IMR-90 (cell line): ENCODE measurements at regions not wholly inside any gene's neighbourhood (a gene's known extent, or its start where the extent isn't known, plus 50 kb on each side); places are given as distances from the start of the nearest gene placed in this dataset.

ENCODE experiments used
- ATAC-seq: fragments of 200-7000 bp; cut with Tn5 transposase; 2 replicates; pipeline ENCODE4 v1.9.1; 2020; ENCODE audit warnings: low read depth, mild to moderate bottlenecking, moderate library complexity
- BruUV-seq: library from RNA; stranded (reverse); fragments of 400-500 nt; replicated peaks from 2 replicates; lab custom pipeline; 2021; lab: Mats Ljungman, UMichigan
- CTCF ChIA-PET: fragments of 300-600 bp; formaldehyde crosslinking; extraction: SDS; loops from one replicate; lab custom pipeline; 2021; ENCODE audit warnings: antibody characterized with exemption; lab: Yijun Ruan, JAX
- POLR2A ChIA-PET: fragments of 300-600 bp; sonication (Branson Sonifier 250); formaldehyde crosslinking; loops from one replicate; lab custom pipeline; 2022; ENCODE audit warnings: antibody characterized with exemption; ENCODE audit not compliant: unreplicated experiment; lab: Charles Lee
- DNase-seq: peaks from one replicate; pipeline ENCODE4 v3.0.0; 2013
- H2AFZ ChIP-seq: replicated peaks from 2 replicates; pipeline ENCODE3; 2013; ENCODE audit warnings: low read length, mild to moderate bottlenecking; ENCODE audit not compliant: poor library complexity
- H2AK5ac ChIP-seq: 2 replicates; pipeline ENCODE4 v1.6.1; 2013; ENCODE audit warnings: low read depth, low read length, inconsistent platforms
- H2AK9ac ChIP-seq: replicated peaks from 2 replicates; pipeline ENCODE3; 2013; ENCODE audit warnings: mild to moderate bottlenecking, low read depth, low read length, moderate library complexity; ENCODE audit not compliant: poor library complexity
- H2BK120ac ChIP-seq: 2 replicates; pipeline ENCODE4 v1.6.1; 2013; ENCODE audit warnings: low read depth, low read length, inconsistent platforms
- H2BK15ac ChIP-seq: 3 replicates; pipeline ENCODE4 v1.6.1; 2013; ENCODE audit warnings: low read depth, low read length, inconsistent platforms
- H2BK20ac ChIP-seq: 2 replicates; pipeline ENCODE4 v1.6.1; 2013; ENCODE audit warnings: low read depth, mild to moderate bottlenecking, inconsistent platforms, low read length, moderate library complexity
- H2BK5ac ChIP-seq: 2 replicates; pipeline ENCODE4 v1.6.1; 2013; ENCODE audit warnings: mild to moderate bottlenecking, low read depth, low read length, inconsistent platforms; ENCODE audit not compliant: poor library complexity, severe bottlenecking
- H3K14ac ChIP-seq: replicated peaks from 2 replicates; pipeline ENCODE4 v1.6.1; 2013; ENCODE audit warnings: low read depth, low read length, inconsistent platforms
- H3K18ac ChIP-seq: 2 replicates; pipeline ENCODE4 v1.6.1; 2013; ENCODE audit warnings: low read depth, low read length, control low read depth
- H3K23ac ChIP-seq: 2 replicates; pipeline ENCODE4 v1.6.1; 2013; ENCODE audit warnings: low read depth, low read length, inconsistent platforms
- H3K27ac ChIP-seq: 2 replicates; pipeline ENCODE4 v1.5.1; 2013; ENCODE audit warnings: mild to moderate bottlenecking, control low read depth, low read length; ENCODE audit not compliant: insufficient read depth
- H3K27me3 ChIP-seq: 2 replicates; pipeline ENCODE4 v1.6.1; 2013; ENCODE audit warnings: low read length; ENCODE audit not compliant: control insufficient read depth, insufficient read depth
- H3K36me3 ChIP-seq: 2 replicates; pipeline ENCODE4 v1.6.1; 2013; ENCODE audit warnings: low read length, mixed read lengths; ENCODE audit not compliant: control insufficient read depth, insufficient read depth
- H3K4ac ChIP-seq: 2 replicates; pipeline ENCODE4 v1.6.1; 2013; ENCODE audit warnings: low read depth, low read length, inconsistent platforms
- H3K4me1 ChIP-seq: 2 replicates; pipeline ENCODE4 v1.6.1; 2013; ENCODE audit warnings: low read length, mixed read lengths; ENCODE audit not compliant: control insufficient read depth, insufficient read depth
- H3K4me2 ChIP-seq: 2 replicates; pipeline ENCODE4 v1.6.1; 2013; ENCODE audit warnings: low read depth, mild to moderate bottlenecking, control low read depth, low read length, moderate library complexity
- H3K4me3 ChIP-seq: 2 replicates; pipeline ENCODE4 v1.5.1; 2013; ENCODE audit warnings: low read depth, mild to moderate bottlenecking, control low read depth, low read length, moderate library complexity; ENCODE audit not compliant: insufficient read depth
- H3K56ac ChIP-seq: 2 replicates; pipeline ENCODE4 v1.6.1; 2013; ENCODE audit warnings: low read length, inconsistent platforms; ENCODE audit not compliant: insufficient read depth; ENCODE audit errors: extremely low read depth
- H3K79me1 ChIP-seq, 2 experiments: 2 replicates each; pipeline ENCODE4 v1.6.1; 2013; ENCODE audit warnings: low read length in 2 of 2, inconsistent platforms in 1 of 2, low read depth in 1 of 2
- H3K9ac ChIP-seq: 2 replicates; pipeline ENCODE4 v1.6.1; 2013; ENCODE audit warnings: low read depth, low read length, control low read depth
- H3K9me1 ChIP-seq: 2 replicates; pipeline ENCODE4 v1.6.1; 2013; ENCODE audit warnings: low read length, inconsistent platforms; ENCODE audit not compliant: insufficient read depth
- H3K9me3 ChIP-seq: 2 replicates; pipeline ENCODE4 v1.6.1; 2013; ENCODE audit warnings: low read length; ENCODE audit not compliant: control insufficient read depth, insufficient read depth
- H4K20me1 ChIP-seq: 2 replicates; pipeline ENCODE4 v1.6.1; 2013; ENCODE audit warnings: low read length, inconsistent platforms; ENCODE audit not compliant: insufficient read depth
- H4K5ac ChIP-seq: 2 replicates; pipeline ENCODE4 v1.6.1; 2013; ENCODE audit warnings: mild to moderate bottlenecking, low read depth, low read length, control low read depth
- H4K8ac ChIP-seq, 2 experiments: 2 replicates each; pipeline ENCODE4 v1.6.1; 2013; ENCODE audit warnings: low read depth in 2 of 2, low read length in 2 of 2, control low read depth in 1 of 2, inconsistent platforms in 1 of 2
- H4K91ac ChIP-seq: 2 replicates; pipeline ENCODE4 v1.6.1; 2013; ENCODE audit warnings: low read depth, low read length, inconsistent platforms; ENCODE audit not compliant: insufficient read depth
- BHLHE40 ChIP-seq: fragments of 150-350 bp; IDR thresholded peaks from 2 replicates; pipeline ENCODE4 v1.6.1; 2016; ENCODE audit warnings: mild to moderate bottlenecking, low read depth, low read length
- CEBPB ChIP-seq: IDR thresholded peaks from 2 replicates; pipeline ENCODE4 v1.6.1; 2012; ENCODE audit warnings: low read depth, low read length, improper control_type of control experiment
- MAZ ChIP-seq: IDR thresholded peaks from 2 replicates; pipeline ENCODE4 v1.6.1; 2012; ENCODE audit warnings: low read depth, mild to moderate bottlenecking, low read length, improper control_type of control experiment, moderate library complexity, borderline replicate concordance
- RCOR1 ChIP-seq: IDR thresholded peaks from 2 replicates; pipeline ENCODE4 v1.6.1; 2012; ENCODE audit warnings: mild to moderate bottlenecking, low read length, improper control_type of control experiment; ENCODE audit not compliant: insufficient replicate concordance
- RFX5 ChIP-seq: IDR thresholded peaks from 2 replicates; pipeline ENCODE4 v1.8.0; 2012; ENCODE audit warnings: low read depth, mild to moderate bottlenecking, low read length, moderate library complexity
- WGBS, 2 experiments: methylation state at CpG; one replicate each; pipeline versions ENCODE4 v1.1.5 to v1.1.7; 2013; ENCODE audit warnings: missing lambda C conversion rate in 2 of 2; ENCODE audit not compliant: insufficient read length in 1 of 2; ENCODE audit errors: extremely low coverage in 2 of 2; 5-methylcytosine and 5-hydroxymethylcytosine counted together
- dilution Hi-C: fragments of 300-500 bp; cut with HindIII; formaldehyde crosslinking; loops from one replicate; pipeline ENCODE4 v1.14.3; 2018; ENCODE audit warnings: low sequenced_read_pairs; ENCODE audit not compliant: unreplicated experiment
- in situ Hi-C: fragments of 300-500 bp; cut with MboI; formaldehyde crosslinking; loops from 3 replicates; pipeline ENCODE4 v1.14.3; 2019; ENCODE audit warnings: low sequenced_read_pairs, inconsistent platforms, mixed read lengths
- intact Hi-C: fragments of 100-400 bp; cut with micrococcal nuclease; formaldehyde crosslinking; loops from 2 replicates; pipeline ENCODE4 v1.10.0; 2022

GRCh38 chrX:43267652-43268051, 388.4 kb upstream of the MAOA start:
- Histone ChIP-seq H4K5ac (no peak overlapping the region), H4K91ac (no peak overlapping the region), H2BK15ac (no peak overlapping the region), H3K27me3 (no peaks in the 10 kb centered on the region; the same call in 1 of the 2 replicates), H2BK20ac (no peak overlapping the region), H3K4ac (no peak overlapping the region), H3K9me1 (no peaks in the 10 kb centered on the region), H2AFZ (no peak overlapping the region), H4K20me1 (no peaks in the 10 kb centered on the region), H3K79me1 (no peaks in the 10 kb centered on the region), H3K23ac (no peak overlapping the region), H2AK5ac (no peak overlapping the region), H3K9ac (no peak overlapping the region), H2AK9ac (no peak overlapping the region), H3K14ac (no peak overlapping the region), H3K27ac (no peak overlapping the region), H3K4me3 (no peak overlapping the region), H2BK5ac (no peak overlapping the region), H3K56ac (no peak overlapping the region), H3K4me2 (no peak overlapping the region), H3K36me3 (no peaks in the 10 kb centered on the region), H4K8ac (no peak overlapping the region), H3K4me1 (no peaks in the 10 kb centered on the region), H2BK120ac (no peak overlapping the region), H3K18ac (no peak overlapping the region), H3K9me3 (no peaks in the 10 kb centered on the region; the same call in 1 of the 2 replicates)
- no CpG with 5 or more reads among the region's 5 CpGs for WGBS, 2 experiments
- no peak for ATAC-seq
- intact Hi-C loops, result no loop called here
- TF ChIP-seq CEBPB (no peak), MAZ (no peak), RCOR1 (no peak), RFX5 (no peak), BHLHE40 (no peak)
- BruUV-seq, result no TSS peak
- in situ Hi-C loops, result no loop called here
- dilution Hi-C loops, result no loop called here
- ChIA-PET POLR2A (no interaction called here), CTCF (no interaction called here)
- DNase-seq, result no peak
